H1 (cell line): ENCODE measurements at regions not wholly inside any gene's neighbourhood (a gene's known extent, or its start where the extent isn't known, plus 50 kb on each side); places are given as distances from the start of the nearest gene placed in this dataset.

Source experiments
- CTCF ChIA-PET: fragments of 300-600 bp; sonication (Branson Sonifier 250); formaldehyde crosslinking; loops from one replicate; lab custom pipeline; 2021; ENCODE audit not compliant: partially characterized antibody; lab: Charles Lee
- POLR2A ChIA-PET: fragments of 300-600 bp; sonication (Branson Sonifier 250); formaldehyde crosslinking; loops from one replicate; lab custom pipeline; 2021; ENCODE audit warnings: inconsistent platforms; ENCODE audit not compliant: partially characterized antibody; lab: Charles Lee
- DNase-seq, 2 experiments: peaks; one replicate each; pipeline versions ENCODE4 v3.0.0 to v3.0.0-alpha.2; 2010 to 2022; ENCODE audit warnings: low spot score in 2 of 2, low read depth in 1 of 2, mixed read lengths in 1 of 2
- FAIRE-seq: peaks from 2 replicates; lab custom pipeline; 2011; peaks lifted over from hg19 to GRCh38; lab: Jason Lieb, UNC
- H2AFZ ChIP-seq: 2 replicates; pipeline ENCODE4 v1.8.1; 2012; ENCODE audit warnings: low read length, inconsistent platforms
- H2AK5ac ChIP-seq: 2 replicates; pipeline ENCODE4 v1.6.1; 2013; ENCODE audit warnings: low read depth, low read length
- H2BK120ac ChIP-seq: replicated peaks from 2 replicates; pipeline ENCODE3; 2013; ENCODE audit warnings: low read depth, low read length, inconsistent platforms
- H2BK12ac ChIP-seq: 2 replicates; pipeline ENCODE4 v1.6.1; 2013; ENCODE audit warnings: low read depth, low read length
- H2BK15ac ChIP-seq: 2 replicates; pipeline ENCODE4 v1.6.1; 2013; ENCODE audit warnings: low read length
- H2BK20ac ChIP-seq: 2 replicates; pipeline ENCODE4 v1.6.1; 2013; ENCODE audit warnings: low read length
- H2BK5ac ChIP-seq: 2 replicates; pipeline ENCODE4 v1.6.1; 2013; ENCODE audit warnings: low read depth, low read length
- H3K14ac ChIP-seq: 2 replicates; pipeline ENCODE4 v1.6.1; 2013; ENCODE audit warnings: inconsistent platforms; ENCODE audit not compliant: insufficient read length
- H3K18ac ChIP-seq: 2 replicates; pipeline ENCODE4 v1.6.1; 2013; ENCODE audit warnings: low read length; ENCODE audit errors: extremely low read depth
- H3K23ac ChIP-seq: 2 replicates; pipeline ENCODE4 v1.6.1; 2013; ENCODE audit warnings: inconsistent platforms; ENCODE audit not compliant: insufficient read length
- H3K23me2 ChIP-seq: 2 replicates; pipeline ENCODE4 v1.6.1; 2013; ENCODE audit warnings: low read depth, low read length
- H3K27ac ChIP-seq: 2 replicates; pipeline ENCODE4 v1.6.1; 2011; ENCODE audit warnings: low read depth, low read length, inconsistent platforms
- H3K27me3 ChIP-seq, 4 experiments: replicated peaks in 1 of 4; 1 replicate in 1 of 4; 2 replicates in 3 of 4; pipeline versions ENCODE4 v1.6.1 to v1.8.1; 2011 to 2013; ENCODE audit warnings: low read length in 3 of 4, mild to moderate bottlenecking in 3 of 4, inconsistent platforms in 2 of 4, mixed read lengths in 2 of 4, moderate library complexity in 1 of 4; ENCODE audit not compliant: control insufficient read depth in 3 of 4, insufficient read depth in 3 of 4; ENCODE audit errors: extremely low read depth in 1 of 4
- H3K36me3 ChIP-seq, 4 experiments: 2 replicates each; pipeline versions ENCODE4 v1.6.1 to v1.8.1; 2011 to 2013; ENCODE audit warnings: mild to moderate bottlenecking in 4 of 4, low read length in 3 of 4, moderate library complexity in 2 of 4, control low read depth in 1 of 4, inconsistent platforms in 1 of 4; ENCODE audit not compliant: insufficient read depth in 4 of 4, control insufficient read depth in 2 of 4
- H3K4ac ChIP-seq: replicated peaks from 2 replicates; pipeline ENCODE3; 2013; ENCODE audit warnings: low read length, low read depth, mixed read lengths, inconsistent platforms; ENCODE audit not compliant: insufficient read length
- H3K4me1 ChIP-seq, 4 experiments: replicated peaks in 1 of 4; 1 replicate in 1 of 4; 2 replicates in 3 of 4; pipeline versions ENCODE4 v1.6.1 to v1.8.1; 2011 to 2013; ENCODE audit warnings: low read length in 3 of 4, inconsistent platforms in 2 of 4, mixed read lengths in 1 of 4; ENCODE audit not compliant: insufficient read depth in 4 of 4, control insufficient read depth in 3 of 4
- H3K4me2 ChIP-seq, 2 experiments: 2 replicates each; pipeline versions ENCODE4 v1.6.1 to v1.8.1; 2011 to 2013; ENCODE audit warnings: low read depth in 2 of 2, low read length in 2 of 2, control low read depth in 1 of 2, inconsistent platforms in 1 of 2, mild to moderate bottlenecking in 1 of 2; ENCODE audit not compliant: insufficient read depth in 1 of 2
- H3K4me3 ChIP-seq, 4 experiments: fragments of 200-600, 300-600 bp in 1 of 4; sonication (generic), shearing (Covaris generic), sonication (Bioruptor Twin) in 1 of 4; 2 replicates each; pipeline versions ENCODE4 v1.5.1 to v1.8.1; 2011 to 2016; ENCODE audit warnings: low read length in 4 of 4, low read depth in 3 of 4, control low read depth in 2 of 4, inconsistent platforms in 2 of 4, mild to moderate bottlenecking in 2 of 4, mixed read lengths in 1 of 4, moderate library complexity in 1 of 4; ENCODE audit not compliant: insufficient read depth in 2 of 4; ENCODE audit errors: extremely low read depth in 1 of 4
- H3K56ac ChIP-seq: replicated peaks from 2 replicates; pipeline ENCODE3; 2013; ENCODE audit warnings: low read depth, mild to moderate bottlenecking, mixed read lengths, low read length, inconsistent platforms; ENCODE audit not compliant: insufficient read length
- H3K79me1 ChIP-seq: 2 replicates; pipeline ENCODE4 v1.6.1; 2013; ENCODE audit warnings: low read depth, low read length, control low read depth
- H3K79me2 ChIP-seq, 2 experiments: 2 replicates each; pipeline versions ENCODE4 v1.6.1 to v1.8.1; 2012 to 2013; ENCODE audit warnings: low read length in 2 of 2, mild to moderate bottlenecking in 2 of 2, inconsistent platforms in 1 of 2; ENCODE audit not compliant: insufficient read depth in 2 of 2, control insufficient read depth in 1 of 2
- H3K9ac ChIP-seq, 4 experiments: replicated peaks in 1 of 4; 1 replicate in 1 of 4; 2 replicates in 3 of 4; pipeline versions ENCODE4 v1.6.1 to v1.8.1; 2011 to 2013; ENCODE audit warnings: low read depth in 3 of 4, low read length in 3 of 4, control low read depth in 2 of 4, mild to moderate bottlenecking in 2 of 4, moderate library complexity in 2 of 4, inconsistent platforms in 1 of 4; ENCODE audit errors: extremely low read depth in 1 of 4
- H3K9me3 ChIP-seq, 2 experiments: 2 replicates each; pipeline versions ENCODE4 v1.6.1 to v1.8.1; 2012 to 2013; ENCODE audit warnings: mild to moderate bottlenecking in 2 of 2, moderate library complexity in 2 of 2, control low read depth in 1 of 2, inconsistent platforms in 1 of 2, low read depth in 1 of 2, low read length in 1 of 2, mixed read lengths in 1 of 2; ENCODE audit not compliant: insufficient read depth in 2 of 2
- H4K20me1 ChIP-seq, 2 experiments: replicated peaks in 1 of 2; 2 replicates each; pipeline versions ENCODE3 to v1.8.1; 2011 to 2013; ENCODE audit warnings: inconsistent platforms in 2 of 2, low read length in 2 of 2, mild to moderate bottlenecking in 1 of 2; ENCODE audit not compliant: insufficient read depth in 2 of 2, control insufficient read depth in 1 of 2
- H4K5ac ChIP-seq: 2 replicates; pipeline ENCODE4 v1.6.1; 2013; ENCODE audit warnings: low read length, low read depth, mixed read lengths, inconsistent platforms; ENCODE audit not compliant: insufficient read length
- H4K8ac ChIP-seq: 2 replicates; pipeline ENCODE4 v1.8.0; 2013; ENCODE audit warnings: mild to moderate bottlenecking, moderate library complexity, low read length, inconsistent platforms; ENCODE audit not compliant: insufficient read depth; ENCODE audit errors: extremely low read depth
- H4K91ac ChIP-seq: replicated peaks from 2 replicates; pipeline ENCODE3; 2013; ENCODE audit warnings: low read length, mixed read lengths, inconsistent platforms; ENCODE audit not compliant: insufficient read length
- ASH2L ChIP-seq: fragments of 200-600, 300-600 bp; sonication (generic); IDR thresholded peaks from one replicate; pipeline ENCODE4 v1.7.1; 2017; ENCODE audit warnings: low read length
- CREB1 ChIP-seq: IDR thresholded peaks from 2 replicates; pipeline ENCODE4 v1.6.1; 2012; ENCODE audit warnings: inconsistent platforms
- CTCF ChIP-seq, 3 experiments: IDR thresholded peaks; 1 replicate in 2 of 3; 2 replicates in 1 of 3; pipeline versions ENCODE4 v1.5.1 to v1.6.1; 2011; ENCODE audit warnings: low read length in 3 of 3, mild to moderate bottlenecking in 3 of 3, inconsistent platforms in 2 of 3, low read depth in 1 of 3, moderate library complexity in 1 of 3; ENCODE audit not compliant: insufficient read depth in 1 of 3; ENCODE audit errors: control extremely low read depth in 1 of 3
- EP300 ChIP-seq, 2 experiments: IDR thresholded peaks; 1 replicate in 1 of 2; 2 replicates in 1 of 2; pipeline ENCODE4 v1.6.1; 2011 to 2012; ENCODE audit warnings: low read depth in 2 of 2, low read length in 2 of 2, mild to moderate bottlenecking in 2 of 2, borderline replicate concordance in 1 of 2, inconsistent platforms in 1 of 2, moderate library complexity in 1 of 2
- HDAC2 ChIP-seq, 2 experiments: fragments of 300-600 bp in 1 of 2; sonication (generic) in 1 of 2; IDR thresholded peaks; 2 replicates each; pipeline ENCODE4 v1.6.1; 2011 to 2012; ENCODE audit warnings: low read depth in 2 of 2, low read length in 2 of 2, mild to moderate bottlenecking in 2 of 2, moderate library complexity in 2 of 2, borderline replicate concordance in 1 of 2, inconsistent platforms in 1 of 2
- HDAC6 ChIP-seq: IDR thresholded peaks from one replicate; pipeline ENCODE4 v1.7.1; 2012; ENCODE audit warnings: low read depth, mild to moderate bottlenecking, inconsistent platforms, low read length, moderate library complexity
- KDM5A ChIP-seq: fragments of 200-600 bp; IDR thresholded peaks from 2 replicates; pipeline ENCODE4 v1.7.1; 2012; ENCODE audit warnings: mild to moderate bottlenecking, low read length, inconsistent platforms, mixed read lengths
- WGBS, 2 experiments: shearing (Covaris generic) in 1 of 2; methylation state at CpG; one replicate each; pipeline versions ENCODE4 v1.1.6 to v1.1.7; 2013 to 2015; ENCODE audit warnings: low lambda C conversion rate in 2 of 2, mixed read lengths in 2 of 2, inconsistent platforms in 1 of 2, low coverage in 1 of 2, missing lambda C conversion rate in 1 of 2; ENCODE audit not compliant: insufficient replicate concordance in 2 of 2, insufficient coverage in 1 of 2, insufficient read length in 1 of 2; ENCODE audit errors: extremely low coverage in 1 of 2, missing lambda C conversion rate in 1 of 2; 5-methylcytosine and 5-hydroxymethylcytosine counted together
- TF ChIP-seq, protein P1 (sequence below): IDR thresholded peaks from 2 replicates; pipeline ENCODE4 v1.6.1; 2011; ENCODE audit warnings: low read length, improper control_type of control experiment

- H3K9ac ChIP-seq = no peak overlapping the region
- H3K9me3 ChIP-seq = peaks cover 0 to 8% of the 10 kb centered on the region in 2 experiments; a peak in 2 of 4 replicates
- no peak overlapping the region for H2BK20ac ChIP-seq
- H4K8ac ChIP-seq = no peak overlapping the region
- H3K4me1 ChIP-seq = no peaks in the 10 kb centered on the region
- no peaks in the 10 kb centered on the region for H3K79me2 ChIP-seq
- no peak overlapping the region for H4K5ac ChIP-seq
- CTCF ChIA-PET = no interaction called here
- peak overlapping the region; percentile 75 for H3K56ac ChIP-seq
- no peaks in the 10 kb centered on the region for H3K79me1 ChIP-seq
- no peak overlapping the region; the same call in 1 of the 2 replicates for H2BK5ac ChIP-seq
- H3K27ac ChIP-seq = no peak overlapping the region
- no peak overlapping the region for H2AFZ ChIP-seq
- no peak overlapping the region for H4K91ac ChIP-seq
- H3K14ac ChIP-seq = no peak overlapping the region
- H3K23me2 ChIP-seq = peaks cover 10% of the 10 kb centered on the region; the same call in 1 of the 2 replicates
- FAIRE-seq (no peak), DNase-seq (no peak)
- no peak overlapping the region for H3K4ac ChIP-seq
- H3K4me2 ChIP-seq = no peak overlapping the region
- H3K23ac ChIP-seq = no peak overlapping the region
- H3K18ac ChIP-seq = no peak overlapping the region
- H3K27me3 ChIP-seq = no peaks in the 10 kb centered on the region; a peak in 1 of 7 replicates
- peaks cover 0 to 7% of the 10 kb centered on the region in 2 experiments for H4K20me1 ChIP-seq
- no peaks in the 10 kb centered on the region for H3K36me3 ChIP-seq
- H2AK5ac ChIP-seq = peak overlapping the region; percentile 90
- H2BK12ac ChIP-seq = no peak overlapping the region
- no peak overlapping the region for H2BK15ac ChIP-seq
- POLR2A ChIA-PET = no interaction called here
- H2BK120ac ChIP-seq = no peak overlapping the region
- 88% methylated on average over 6 of the region's 6 CpGs; no CpG with 5 or more reads in 1 of the 2 experiments for WGBS, 2 experiments
- H3K4me3 ChIP-seq = no peak overlapping the region
- TF ChIP-seq CTCF (IDR thresholded peaks at IDR 0.05; ENCODE audit: control extremely low read depth in 1 of 3, insufficient read depth in 1 of 3, low read depth in 1 of 3, low read length in 3 of 3) = no peak
- no peak for TF ChIP-seq EP300 (IDR thresholded peaks at IDR 0.05; ENCODE audit: borderline replicate concordance in 1 of 2, low read depth in 2 of 2, low read length in 2 of 2)
- TF ChIP-seq HDAC2 (IDR thresholded peaks at IDR 0.05; ENCODE audit: borderline replicate concordance in 1 of 2, low read depth in 2 of 2, low read length in 2 of 2) = no peak
- TF ChIP-seq ASH2L = no peak
- TF ChIP-seq, protein P1, sequence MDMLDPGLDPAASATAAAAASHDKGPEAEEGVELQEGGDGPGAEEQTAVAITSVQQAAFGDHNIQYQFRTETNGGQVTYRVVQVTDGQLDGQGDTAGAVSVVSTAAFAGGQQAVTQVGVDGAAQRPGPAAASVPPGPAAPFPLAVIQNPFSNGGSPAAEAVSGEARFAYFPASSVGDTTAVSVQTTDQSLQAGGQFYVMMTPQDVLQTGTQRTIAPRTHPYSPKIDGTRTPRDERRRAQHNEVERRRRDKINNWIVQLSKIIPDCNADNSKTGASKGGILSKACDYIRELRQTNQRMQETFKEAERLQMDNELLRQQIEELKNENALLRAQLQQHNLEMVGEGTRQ = no peak
- no peak for TF ChIP-seq KDM5A
- TF ChIP-seq CREB1 = no peak
- TF ChIP-seq HDAC6 = no peak
Measured at GRCh38 chr4:1467581-1468458, 61.6 kb upstream of the NKX1-1 start.
